ENCODE measurements at regions not wholly inside any gene's neighbourhood (a gene's known extent, or its start where the extent isn't known, plus 50 kb on each side); places are given as distances from the start of the nearest gene placed in this dataset.
"Not testable (repeated sequence)": the region's sequence is repeated elsewhere in the genome, so short reads cannot be mapped to it uniquely, and the experiment has no call there.

GRCh38 chr2:111523009-111523408 is 361.0 kb downstream of the ANAPC1 start:
- no peak for DNase-seq (ENCODE audit: insufficient read length, low spot score)
- TF ChIP-seq, protein P1, sequence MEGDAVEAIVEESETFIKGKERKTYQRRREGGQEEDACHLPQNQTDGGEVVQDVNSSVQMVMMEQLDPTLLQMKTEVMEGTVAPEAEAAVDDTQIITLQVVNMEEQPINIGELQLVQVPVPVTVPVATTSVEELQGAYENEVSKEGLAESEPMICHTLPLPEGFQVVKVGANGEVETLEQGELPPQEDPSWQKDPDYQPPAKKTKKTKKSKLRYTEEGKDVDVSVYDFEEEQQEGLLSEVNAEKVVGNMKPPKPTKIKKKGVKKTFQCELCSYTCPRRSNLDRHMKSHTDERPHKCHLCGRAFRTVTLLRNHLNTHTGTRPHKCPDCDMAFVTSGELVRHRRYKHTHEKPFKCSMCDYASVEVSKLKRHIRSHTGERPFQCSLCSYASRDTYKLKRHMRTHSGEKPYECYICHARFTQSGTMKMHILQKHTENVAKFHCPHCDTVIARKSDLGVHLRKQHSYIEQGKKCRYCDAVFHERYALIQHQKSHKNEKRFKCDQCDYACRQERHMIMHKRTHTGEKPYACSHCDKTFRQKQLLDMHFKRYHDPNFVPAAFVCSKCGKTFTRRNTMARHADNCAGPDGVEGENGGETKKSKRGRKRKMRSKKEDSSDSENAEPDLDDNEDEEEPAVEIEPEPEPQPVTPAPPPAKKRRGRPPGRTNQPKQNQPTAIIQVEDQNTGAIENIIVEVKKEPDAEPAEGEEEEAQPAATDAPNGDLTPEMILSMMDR (IDR thresholded peaks at IDR 0.05; ENCODE audit: insufficient read depth, missing control alignments), result no peak
- FAIRE-seq, result no peak

DNA sequence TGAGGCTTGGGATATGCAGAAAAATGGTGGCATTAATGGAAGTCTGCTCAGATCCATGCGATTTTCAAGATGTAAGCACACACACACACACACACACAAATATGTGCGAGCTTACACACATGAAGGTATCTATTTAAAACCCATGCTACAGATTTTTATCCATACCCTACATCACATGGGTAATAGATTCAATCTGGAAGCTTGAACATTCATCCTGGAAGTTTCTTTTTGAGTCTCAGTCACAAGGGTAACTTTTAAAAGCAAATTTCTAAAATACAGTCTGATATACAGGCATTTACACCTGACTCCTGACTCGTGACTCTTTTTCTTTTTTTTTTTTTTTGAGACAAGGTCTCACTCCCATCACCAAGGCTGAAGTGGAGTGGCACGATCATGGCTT is 359.0 kb downstream of the ANAPC1 start:
- FAIRE-seq, result not testable (repeated sequence)

GRCh38 chr2:111526041-111526639 is 357.9 kb downstream of the ANAPC1 start:
- DNase-seq (ENCODE audit: insufficient read length, low spot score); FAIRE-seq: not testable (repeated sequence)

More for the DNA sequence above, 359.0 kb downstream of the ANAPC1 start:
- not testable (repeated sequence) for DNase-seq (ENCODE audit: insufficient read length, low spot score)

GRCh38 chr2:111527707-111528400 is 356.1 kb downstream of the ANAPC1 start:
- not testable (repeated sequence) for FAIRE-seq; DNase-seq (ENCODE audit: insufficient read length, low spot score)

DNA sequence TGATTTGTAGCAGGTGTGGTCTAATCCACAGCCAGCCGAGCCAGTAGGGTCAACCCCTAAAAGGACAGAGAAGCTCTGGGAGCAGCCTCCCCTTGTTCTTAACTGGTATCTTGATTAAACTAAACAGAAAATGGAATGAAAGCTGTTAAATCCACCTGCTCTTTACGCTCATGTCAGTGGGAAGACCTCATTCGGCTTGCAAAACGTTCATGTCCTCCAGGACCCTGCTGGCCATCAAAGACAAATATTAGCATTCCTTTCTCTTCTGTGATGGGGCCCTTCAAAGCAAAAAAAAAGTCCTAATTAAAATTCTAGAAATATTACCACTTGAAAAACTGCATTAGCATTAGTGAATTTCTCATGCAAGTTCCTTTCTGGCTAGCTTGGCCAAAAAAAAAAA is 355.0 kb downstream of the ANAPC1 start:
- not testable (repeated sequence) for DNase-seq (ENCODE audit: insufficient read length, low spot score); FAIRE-seq

DNA sequence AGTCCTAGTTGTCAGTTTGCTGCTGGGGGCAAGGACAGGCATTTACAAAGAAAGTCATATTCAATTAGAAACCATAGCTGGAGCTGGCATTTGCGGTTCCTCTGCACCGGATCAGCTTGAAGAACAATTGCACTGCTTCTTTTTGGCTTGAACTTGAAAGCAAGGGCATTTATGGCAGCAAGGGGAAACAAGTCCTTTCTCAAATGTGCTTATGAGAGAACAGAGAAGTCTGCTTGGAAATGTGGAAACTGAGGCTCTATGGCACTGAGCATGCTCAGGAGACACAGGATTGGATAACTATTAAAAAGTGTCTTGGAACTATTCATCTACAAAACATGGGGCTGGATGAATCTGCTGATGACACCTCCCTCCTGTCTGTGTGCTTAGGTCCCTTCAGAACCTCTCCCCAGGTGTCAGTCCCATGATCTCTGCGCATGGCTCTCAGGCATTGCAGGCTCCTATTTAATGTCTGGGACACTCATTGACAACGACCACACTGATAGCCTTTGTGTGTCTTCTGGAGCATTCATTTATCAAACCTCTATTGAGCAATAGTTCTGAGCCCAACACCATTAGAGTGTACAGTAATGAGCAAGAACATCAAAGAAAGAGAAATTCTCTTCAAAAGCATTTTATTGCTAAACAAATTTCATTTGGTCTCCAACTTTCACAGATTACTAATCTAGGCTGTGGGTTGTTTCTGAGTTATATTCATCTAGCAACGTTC is 353.6 kb downstream of the ANAPC1 start:
- not testable (repeated sequence) for FAIRE-seq; DNase-seq (ENCODE audit: insufficient read length, low spot score)

DNA sequence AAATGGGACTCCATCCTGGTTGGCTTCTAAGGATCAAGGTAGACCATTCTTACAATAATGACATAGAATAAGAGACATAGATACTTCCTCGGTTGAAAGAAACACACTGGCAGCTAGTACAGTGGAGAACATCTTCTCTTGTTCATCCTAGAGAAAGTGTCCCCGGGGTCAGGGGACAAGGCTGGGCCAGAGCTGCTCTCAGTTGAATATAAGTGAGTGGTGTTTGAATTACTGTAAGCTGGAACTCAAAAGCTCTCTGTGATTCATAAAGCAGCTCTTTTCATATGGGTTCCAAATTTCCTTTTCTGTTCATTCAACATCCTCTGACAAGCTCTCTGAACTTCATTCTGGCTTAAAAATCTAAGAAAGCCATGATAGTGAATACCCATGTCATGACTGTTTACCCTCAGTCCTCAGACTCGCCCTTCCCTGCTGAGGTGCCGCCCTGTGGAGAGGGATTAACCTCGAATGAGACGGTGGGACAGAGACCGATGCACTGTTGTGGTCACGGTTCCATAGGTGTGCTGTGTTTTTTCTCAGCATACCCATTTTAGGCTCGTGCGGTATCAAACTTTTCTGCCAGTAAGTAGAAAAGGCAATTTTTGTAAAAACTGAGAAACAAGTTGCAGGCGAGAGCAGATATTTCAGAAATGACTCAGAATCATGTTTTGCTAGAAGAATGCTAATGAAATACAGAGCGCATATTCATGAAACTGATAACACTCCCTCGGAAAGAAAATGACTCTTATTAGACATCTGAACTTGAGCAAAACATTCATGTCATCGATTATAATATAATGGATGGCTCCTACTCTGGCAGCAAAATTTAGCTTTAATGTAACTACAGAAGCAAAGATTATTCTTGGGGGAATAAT is 351.1 kb downstream of the ANAPC1 start:
- not testable (repeated sequence) for FAIRE-seq; DNase-seq (ENCODE audit: insufficient read length, low spot score)

DNA sequence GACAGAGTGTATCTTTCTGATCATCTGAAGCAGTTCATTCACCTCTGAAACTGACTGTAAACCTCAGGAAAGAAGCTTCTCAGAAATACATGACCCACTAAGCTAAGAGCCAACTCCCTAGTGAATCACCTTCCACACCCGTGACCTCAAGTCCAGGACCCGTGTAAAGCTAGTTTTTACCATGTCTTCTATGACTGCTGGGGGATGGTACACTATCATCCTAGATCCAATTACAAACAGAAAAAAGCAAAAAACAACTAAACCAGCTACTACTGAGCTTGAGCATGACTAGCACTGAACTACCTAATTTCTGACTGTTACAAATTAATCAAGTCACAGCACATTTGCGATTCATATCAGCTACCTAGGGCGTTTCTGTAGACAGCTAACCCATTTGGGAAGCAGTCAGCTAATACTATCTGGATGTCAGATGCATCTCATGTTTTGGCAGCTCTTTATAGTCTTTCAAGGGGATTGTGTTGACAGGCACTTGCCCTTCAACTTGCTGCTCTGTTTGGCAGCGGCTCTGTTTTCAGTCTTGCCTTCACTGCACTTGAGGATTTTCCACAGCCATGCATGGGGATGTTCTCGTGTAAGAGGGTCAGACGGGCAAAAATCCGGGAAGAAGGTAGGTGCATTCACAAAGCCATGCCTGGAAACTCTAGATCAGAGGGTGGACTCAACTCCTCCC is 350.3 kb downstream of the ANAPC1 start:
- not testable (repeated sequence) for DNase-seq (ENCODE audit: insufficient read length, low spot score); FAIRE-seq

DNA sequence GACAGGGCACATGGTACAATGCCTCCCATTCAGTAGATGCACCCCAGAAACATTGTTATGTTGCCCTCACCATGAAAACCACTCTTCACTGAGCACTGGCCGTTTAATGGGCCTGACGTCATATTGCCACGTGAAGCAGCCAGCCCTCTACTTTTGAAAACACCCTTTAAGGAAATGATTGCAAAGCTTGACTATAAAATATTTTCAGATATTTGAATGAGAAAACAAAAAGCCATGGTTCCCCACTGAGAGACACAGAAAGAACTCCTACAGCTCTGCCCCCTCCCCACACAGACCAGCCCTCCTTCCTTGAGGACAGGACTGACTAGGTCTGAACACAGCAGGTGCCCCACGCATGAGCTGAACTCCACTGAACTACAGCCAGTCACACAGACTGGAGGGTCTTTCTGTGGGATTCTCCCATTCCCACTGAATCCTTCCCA is 349.1 kb downstream of the ANAPC1 start:
- no peak for FAIRE-seq
- DNase-seq (ENCODE audit: insufficient read length, low spot score), result no peak
- TF ChIP-seq, protein P1 (IDR thresholded peaks at IDR 0.05; ENCODE audit: insufficient read depth, missing control alignments), result no peak

DNA sequence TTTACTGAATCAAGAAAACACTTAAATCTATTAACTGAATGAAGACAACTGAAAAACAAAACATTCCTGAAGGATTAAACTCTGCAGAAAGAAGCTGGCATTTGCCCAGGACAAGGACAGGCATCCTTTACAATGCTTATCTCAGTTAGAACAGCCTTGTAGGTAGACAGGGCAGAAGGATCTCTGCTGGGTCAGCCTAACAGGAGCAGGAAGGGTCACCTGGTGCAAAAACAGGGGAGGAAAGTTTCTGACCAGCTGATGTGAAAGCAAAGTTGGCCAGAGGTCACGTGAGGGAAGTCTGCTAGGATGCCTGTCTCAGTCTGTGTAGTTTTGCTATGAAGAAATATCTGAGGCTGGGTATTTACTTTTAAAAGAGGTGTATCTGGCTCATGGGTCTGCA is 348.6 kb downstream of the ANAPC1 start:
- DNase-seq (ENCODE audit: insufficient read length, low spot score), result no peak
- FAIRE-seq, result no peak
- TF ChIP-seq, protein P1 (IDR thresholded peaks at IDR 0.05; ENCODE audit: insufficient read depth, missing control alignments), result no peak
